Fibroblast of mammary gland (primary cell): ENCODE measurements at regions not wholly inside any gene's neighbourhood (a gene's known extent, or its start where the extent isn't known, plus 50 kb on each side); places are given as distances from the start of the nearest gene placed in this dataset.

Experiments
- DNase-seq: peaks from one replicate; pipeline ENCODE4 v3.0.0-alpha.2; 2010; ENCODE audit warnings: low read depth
- H3K4me3 ChIP-seq: 2 replicates; pipeline ENCODE4 v1.5.1; 2011; ENCODE audit warnings: low read depth, mild to moderate bottlenecking, low read length, moderate library complexity; ENCODE audit not compliant: control insufficient read depth
- CTCF ChIP-seq: conservative IDR thresholded peaks from 2 replicates; pipeline ENCODE4 v1.5.1; 2011; ENCODE audit warnings: low read depth, low read length, inconsistent platforms; ENCODE audit not compliant: control insufficient read depth, insufficient read depth

DNA sequence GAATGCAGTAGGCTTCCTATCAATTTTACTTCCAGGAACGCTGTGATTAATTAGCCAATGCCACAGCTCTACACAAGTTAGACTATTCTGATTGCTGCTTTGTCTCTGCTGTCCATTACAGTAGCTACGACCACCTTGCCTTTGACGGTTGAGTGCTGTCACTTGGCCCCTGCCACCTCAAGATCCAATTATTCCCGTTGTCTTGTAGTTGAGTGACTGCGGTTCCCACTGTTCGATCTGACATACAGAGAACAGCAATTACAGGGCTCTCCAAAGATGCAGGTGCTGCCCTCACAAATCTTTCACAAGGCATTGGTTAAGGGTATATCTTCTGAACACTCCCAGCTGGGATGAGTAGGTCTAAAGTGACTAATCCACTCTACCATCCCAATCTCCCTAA, 393.4 kb upstream of the KIF2A start:
- DNase-seq = no peak
- H3K4me3 ChIP-seq = no peak overlapping the region
- TF ChIP-seq CTCF = no peak

DNA sequence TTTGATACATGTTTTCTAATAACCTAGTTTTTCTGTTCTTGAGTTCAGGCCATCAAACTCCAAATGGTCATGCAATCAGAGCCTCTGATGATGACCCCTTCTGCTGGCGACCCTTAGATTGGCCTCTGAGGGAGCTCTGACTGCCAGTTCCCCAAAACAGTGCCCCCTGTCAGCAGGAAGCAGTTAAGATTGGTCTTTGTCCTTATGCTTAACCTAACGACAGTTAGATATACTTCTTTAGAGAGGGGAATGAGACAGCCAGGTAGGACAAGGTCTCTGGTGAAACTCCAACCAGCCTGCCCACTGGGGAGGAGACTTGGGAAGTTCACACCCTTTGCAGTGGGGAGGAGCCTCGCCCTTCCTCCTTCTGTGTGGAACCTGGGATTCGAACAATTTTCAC, 390.4 kb upstream of the KIF2A start:
- TF ChIP-seq CTCF = no peak
- no peak for DNase-seq
- no peak overlapping the region for H3K4me3 ChIP-seq

DNA sequence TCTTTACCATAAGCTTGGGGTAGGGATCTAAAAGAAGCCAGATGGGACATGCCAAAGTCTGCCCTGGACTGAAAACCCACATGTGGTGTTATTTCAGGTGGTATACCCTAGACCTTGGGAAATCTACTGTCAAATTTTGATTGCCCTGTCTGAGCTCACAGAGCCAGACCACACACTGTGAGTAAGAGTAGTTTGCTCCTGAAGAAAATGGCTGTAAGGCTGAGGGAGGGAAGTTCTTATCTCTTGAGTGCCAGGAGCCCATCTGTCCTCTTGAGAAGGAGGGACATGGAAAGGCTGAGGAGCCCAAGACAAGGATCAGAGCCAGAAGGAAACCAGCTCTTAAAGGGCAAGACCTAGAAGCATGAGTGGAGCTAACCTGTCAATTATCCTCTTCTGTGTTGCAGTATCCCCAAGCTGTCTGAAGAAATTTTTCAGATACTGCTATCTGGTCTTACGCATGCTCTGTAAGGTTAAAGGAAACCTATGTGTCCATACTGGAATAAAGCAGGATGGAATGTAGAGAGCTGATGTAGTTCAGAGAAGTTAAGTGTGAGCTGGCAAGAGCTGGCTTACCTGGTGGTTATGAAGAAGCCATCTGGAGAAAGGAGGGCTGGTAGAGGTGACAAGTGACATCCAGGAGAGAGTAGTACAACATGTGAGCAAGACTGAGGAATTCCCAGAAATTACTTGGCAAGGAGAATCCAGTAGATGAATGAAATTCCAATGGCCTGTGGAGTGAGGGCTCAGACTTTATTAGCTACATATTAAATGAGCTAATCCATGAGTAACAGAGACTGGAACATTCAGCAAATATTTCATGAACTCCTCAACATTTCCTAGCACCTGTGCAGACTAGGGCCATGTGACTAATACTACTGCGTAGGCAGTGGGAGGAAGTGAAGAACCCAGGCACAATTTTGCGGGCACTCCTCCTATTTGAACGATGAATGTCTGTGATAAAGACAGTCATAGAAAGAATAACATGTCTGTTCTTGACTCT, 389.1 kb upstream of the KIF2A start:
- H3K4me3 ChIP-seq = no peak overlapping the region
- no peak for TF ChIP-seq CTCF
- DNase-seq = no peak

DNA sequence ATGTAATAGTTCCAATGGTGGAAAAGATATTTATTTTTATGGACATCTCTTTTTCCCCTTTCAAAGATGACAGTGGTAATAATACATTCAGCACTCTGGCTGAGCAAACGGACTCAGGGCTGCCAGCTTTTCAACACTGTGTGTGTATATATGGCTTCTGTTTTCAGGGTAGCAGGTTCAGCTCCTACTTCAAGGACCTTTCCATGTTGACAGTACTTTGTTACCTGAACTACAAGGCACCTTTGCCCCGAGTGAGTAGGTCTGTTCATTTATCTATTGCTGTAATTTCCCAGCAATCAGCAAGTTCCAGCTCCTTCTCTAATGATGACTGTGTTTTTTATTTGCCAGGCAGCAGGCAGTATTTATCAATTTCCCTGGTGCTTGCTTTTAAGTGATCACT, 387.4 kb upstream of the KIF2A start:
- no peak overlapping the region for H3K4me3 ChIP-seq
- TF ChIP-seq CTCF = no peak
- no peak for DNase-seq

GRCh38 chr5:61919920-61920319, 386.1 kb upstream of the KIF2A start:
- H3K4me3 ChIP-seq = no peak overlapping the region
- no peak for TF ChIP-seq CTCF
- DNase-seq = no peak

DNA sequence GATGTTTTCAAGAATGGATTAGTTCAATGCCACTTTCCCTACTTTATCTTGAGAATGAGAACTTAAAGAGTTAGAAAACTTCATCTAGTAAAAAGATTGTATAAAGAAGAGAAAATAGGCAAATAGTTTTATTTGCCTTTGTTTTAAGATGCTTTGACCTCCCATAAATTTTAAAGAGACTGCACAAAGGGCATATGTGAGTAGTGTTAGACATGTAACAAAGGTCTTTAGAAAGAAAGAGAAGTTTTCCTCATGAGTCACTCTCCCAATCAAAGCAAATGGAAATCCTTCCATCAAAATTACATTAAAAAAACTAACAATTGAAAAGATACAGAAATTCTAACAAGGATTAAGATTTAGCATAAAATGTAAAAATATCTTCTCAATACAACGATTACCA, 381.8 kb upstream of the KIF2A start:
- H3K4me3 ChIP-seq = no peak overlapping the region
- no peak for TF ChIP-seq CTCF
- no peak for DNase-seq
